Upper lobe of right lung (tissue), 1 donor: ENCODE measurements at regions not wholly inside any gene's neighbourhood (a gene's known extent, or its start where the extent isn't known, plus 50 kb on each side); places are given as distances from the start of the nearest gene placed in this dataset.

Source experiments
- ATAC-seq: fragments of 200-7000 bp; cut with Tn5 transposase; one replicate; pipeline ENCODE4 v1.9.1; 2020; ENCODE audit warnings: mild to moderate bottlenecking, moderate library complexity
- DNase-seq: peaks from one replicate; pipeline ENCODE4 v3.0.0-alpha.2; 2020
- H3K27ac ChIP-seq: fragments of 200-600 bp; one replicate; pipeline ENCODE4 v1.8.0; 2022
- H3K27me3 ChIP-seq: fragments of 200-600 bp; one replicate; pipeline ENCODE4 v1.8.0; 2022; ENCODE audit warnings: mild to moderate bottlenecking
- H3K36me3 ChIP-seq: fragments of 200-600 bp; one replicate; pipeline ENCODE4 v1.8.0; 2022
- H3K4me1 ChIP-seq: fragments of 200-600 bp; one replicate; pipeline ENCODE4 v1.8.0; 2022
- H3K4me3 ChIP-seq: fragments of 200-600 bp; one replicate; pipeline ENCODE4 v1.8.0; 2022; ENCODE audit warnings: mild to moderate bottlenecking
- H3K9me3 ChIP-seq: fragments of 200-600 bp; one replicate; pipeline ENCODE4 v1.8.0; 2022
- CTCF ChIP-seq: fragments of 200-600 bp; IDR thresholded peaks from one replicate; pipeline ENCODE4 v1.8.0; 2022; ENCODE audit warnings: antibody characterized with exemption
- intact Hi-C: fragments of 100-400 bp; cut with DNase I; formaldehyde crosslinking; loops from one replicate; pipeline ENCODE4 v1.11.0; 2022
- donor health status: DM: no; HTN: yes; CAD: no; lungs with severe emphysema.

- TF ChIP-seq CTCF = no peak
- DNase-seq = no peak
- Histone ChIP-seq H3K4me3 (no peak overlapping the region), H3K9me3 (no peaks in the 10 kb centered on the region), H3K4me1 (no peaks in the 10 kb centered on the region), H3K27me3 (no peaks in the 10 kb centered on the region), H3K36me3 (no peaks in the 10 kb centered on the region), H3K27ac (no peak overlapping the region)
- ATAC-seq = no peak
- intact Hi-C loops = no loop called here
Observed at GRCh38 chr5:4080370-4080769, 484.7 kb downstream of the IRX1 start.

GRCh38 chr5:4081059-4081458 is 485.4 kb downstream of the IRX1 start:
- TF ChIP-seq CTCF = no peak
- H3K9me3 ChIP-seq = no peaks in the 10 kb centered on the region
- ATAC-seq (no peak), DNase-seq (no peak)
- intact Hi-C loops = no loop called here
- no peaks in the 10 kb centered on the region for H3K36me3 ChIP-seq
- H3K27me3 ChIP-seq = no peaks in the 10 kb centered on the region
- no peak overlapping the region for H3K27ac ChIP-seq
- no peak overlapping the region for H3K4me3 ChIP-seq
- H3K4me1 ChIP-seq = no peaks in the 10 kb centered on the region

GRCh38 chr5:4081466-4081865 is 485.8 kb downstream of the IRX1 start:
- no peak for TF ChIP-seq CTCF
- Histone ChIP-seq H3K27ac (no peak overlapping the region), H3K36me3 (no peaks in the 10 kb centered on the region), H3K27me3 (no peaks in the 10 kb centered on the region), H3K4me1 (no peaks in the 10 kb centered on the region), H3K9me3 (no peaks in the 10 kb centered on the region), H3K4me3 (no peak overlapping the region)
- DNase-seq = no peak
- ATAC-seq = no peak
- intact Hi-C loops = no loop called here

GRCh38 chr5:4082966-4083564 is 487.4 kb downstream of the IRX1 start:
- intact Hi-C loops = no loop called here
- Histone ChIP-seq H3K4me3 (no peak overlapping the region), H3K27ac (no peak overlapping the region), H3K27me3 (no peaks in the 10 kb centered on the region), H3K36me3 (no peaks in the 10 kb centered on the region), H3K9me3 (no peaks in the 10 kb centered on the region), H3K4me1 (no peaks in the 10 kb centered on the region)
- ATAC-seq (no peak), DNase-seq (no peak)
- no peak for TF ChIP-seq CTCF

- intact Hi-C loops = no loop called here
- Histone ChIP-seq H3K27ac (no peak overlapping the region), H3K4me1 (no peaks in the 10 kb centered on the region), H3K9me3 (no peaks in the 10 kb centered on the region), H3K27me3 (no peaks in the 10 kb centered on the region), H3K4me3 (no peak overlapping the region), H3K36me3 (no peaks in the 10 kb centered on the region)
- no peak for TF ChIP-seq CTCF
- DNase-seq = no peak
- ATAC-seq = no peak
Observed at GRCh38 chr5:4083591-4084337, 488.1 kb downstream of the IRX1 start.
